ENCODE measurements at regions not wholly inside any gene's neighbourhood (a gene's known extent, or its start where the extent isn't known, plus 50 kb on each side); places are given as distances from the start of the nearest gene placed in this dataset.

DNA sequence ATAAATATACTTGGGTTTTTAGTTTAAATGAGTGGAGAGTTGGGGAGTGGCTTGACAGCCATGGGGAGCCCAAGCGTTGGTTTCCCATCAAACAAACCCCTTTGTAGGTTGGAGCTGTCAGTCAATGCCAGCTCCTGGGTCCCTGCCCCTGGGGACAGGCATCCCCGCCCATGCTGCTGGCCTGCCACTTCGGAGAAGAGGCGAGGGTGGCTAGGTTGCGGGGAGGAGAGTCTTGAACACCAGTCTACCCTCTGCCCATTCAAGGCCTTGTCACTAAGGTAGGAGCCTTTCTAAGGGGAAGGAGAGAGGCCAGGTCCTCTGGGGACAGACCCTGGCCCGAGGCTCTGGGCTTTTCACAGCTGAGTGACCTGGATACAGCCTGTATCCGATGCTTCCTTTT, 211.9 kb upstream of the CADM1 start:
- no peak for DNase-seq

DNA sequence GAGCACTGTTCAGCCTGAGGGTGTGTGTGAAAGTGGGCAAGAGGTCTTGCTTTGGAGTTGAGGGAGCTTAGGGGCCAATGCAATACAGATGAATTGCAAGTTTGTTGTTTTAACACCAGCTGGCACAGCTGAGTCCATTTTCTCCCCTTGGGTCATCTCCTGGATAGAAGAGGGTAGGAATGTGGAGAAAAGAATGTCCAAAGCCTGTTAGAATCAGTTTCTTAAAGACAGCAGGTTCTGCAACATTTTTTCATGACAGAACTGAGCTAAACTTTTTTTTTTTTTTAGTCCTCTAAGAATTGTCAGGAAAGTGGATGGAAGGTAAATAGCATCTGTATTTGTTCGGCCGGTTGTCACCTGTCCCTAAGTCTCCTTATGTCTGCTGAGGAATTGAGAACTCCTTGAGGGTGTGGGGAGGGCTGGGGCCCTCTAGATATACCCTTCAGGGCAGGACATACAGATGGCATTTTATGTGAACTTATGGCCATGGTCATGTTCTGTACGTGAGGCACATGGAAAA, 211.1 kb upstream of the CADM1 start:
- no peak for DNase-seq

DNA sequence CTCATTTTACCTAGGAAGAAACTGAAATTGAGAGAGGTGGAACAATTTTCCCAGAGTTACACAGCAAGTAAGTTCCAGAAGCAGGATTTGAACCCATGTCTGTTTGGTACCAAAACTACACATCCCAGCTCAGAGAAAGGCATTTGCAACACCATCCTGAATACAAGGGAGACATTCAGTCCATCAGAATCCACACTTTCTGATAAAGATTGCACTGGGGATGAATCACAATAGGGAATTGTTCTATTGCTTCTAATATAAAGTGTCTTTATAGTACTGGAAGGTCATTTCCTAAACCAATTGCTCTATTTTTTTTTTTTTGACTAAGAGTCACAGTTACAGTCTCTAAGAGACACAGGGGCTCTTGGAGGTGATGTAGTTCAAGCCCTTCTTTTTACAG, 208.1 kb upstream of the CADM1 start:
- DNase-seq = peak in 1 of 56 donors; percentile 9

GRCh38 chr11:115710980-115711379, 206.8 kb upstream of the CADM1 start:
- no peak for DNase-seq

GRCh38 chr11:115710426-115710825, 206.2 kb upstream of the CADM1 start:
- DNase-seq = no peak

GRCh38 chr11:115709297-115709696, 205.1 kb upstream of the CADM1 start:
- no peak for DNase-seq

GRCh38 chr11:115707180-115707905, 203.1 kb upstream of the CADM1 start:
- DNase-seq = no peak

- DNase-seq = no peak
Measured at GRCh38 chr11:115706626-115707135, 202.5 kb upstream of the CADM1 start.

- DNase-seq = no peak
Measured at GRCh38 chr11:115705200-115705599, 201.0 kb upstream of the CADM1 start.

DNA sequence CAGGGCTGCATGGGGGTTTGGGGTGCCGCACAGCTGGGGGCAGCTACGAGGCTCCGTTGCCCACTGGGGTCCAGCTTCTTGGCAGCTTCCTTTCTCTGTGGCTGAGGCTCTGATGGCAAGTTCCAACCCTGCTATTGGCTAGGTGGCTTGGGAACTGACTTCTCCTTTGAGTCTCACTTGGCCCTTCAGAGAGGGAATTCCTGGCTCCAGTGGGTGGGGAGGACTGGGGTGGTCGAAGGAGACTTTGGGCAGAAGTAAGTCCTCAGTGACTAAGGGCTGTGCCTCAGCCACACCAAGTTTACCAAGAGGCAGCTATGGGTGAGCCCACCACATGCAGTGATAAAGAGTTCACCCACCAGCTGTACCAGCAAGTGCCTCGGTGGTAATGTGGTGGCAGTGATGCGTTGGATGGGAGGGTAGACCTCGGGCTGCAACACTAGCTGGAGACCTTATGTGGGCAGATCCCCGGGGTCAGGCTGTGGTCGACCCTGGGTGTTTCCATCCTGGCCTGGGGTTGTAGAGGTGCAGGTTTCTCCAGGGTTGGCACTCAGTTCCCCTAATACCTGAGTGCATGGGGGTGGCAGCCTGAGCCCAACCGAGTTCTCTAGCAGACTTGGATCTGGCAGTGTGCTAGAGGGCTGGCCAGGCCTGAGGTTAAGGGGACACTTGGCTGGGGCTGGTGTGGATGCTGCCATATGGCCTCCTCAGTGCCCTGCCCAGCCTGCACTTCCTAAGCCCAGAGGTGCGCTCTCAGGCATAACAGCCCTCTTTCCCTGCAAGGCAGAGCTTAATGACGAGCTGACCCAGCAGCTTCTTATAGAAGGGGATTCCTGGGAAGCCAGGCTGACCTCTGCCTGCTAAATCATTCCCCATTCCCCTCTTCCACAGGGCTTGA, 197.0 kb upstream of the CADM1 start:
- peak in 2 of 56 donors; percentile 25 to 26 for DNase-seq

DNA sequence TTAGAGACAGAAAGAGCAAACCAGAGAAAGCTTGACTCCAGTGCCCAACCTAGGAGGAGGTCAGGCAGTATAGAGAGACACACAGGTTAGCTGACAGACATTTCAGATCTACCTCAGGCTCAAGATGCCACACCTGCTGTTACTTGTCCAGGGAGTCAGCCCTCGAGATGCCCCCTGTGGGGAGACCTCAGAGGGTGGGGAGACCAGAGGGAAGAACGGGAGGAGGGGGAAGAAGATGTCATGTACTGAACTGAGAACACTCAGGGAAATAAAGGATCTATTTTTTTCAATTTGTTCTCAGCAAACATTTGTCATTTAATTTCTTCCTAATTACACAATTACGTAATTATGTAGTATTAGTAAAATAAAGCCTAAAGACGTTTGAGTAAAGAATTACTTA, 196.3 kb upstream of the CADM1 start:
- no peak for DNase-seq

- peak in 12 of 56 donors; percentile 3 to 61 (median 29) for DNase-seq
Measured at GRCh38 chr11:115699733-115700132, 195.5 kb upstream of the CADM1 start.

GRCh38 chr11:115699326-115699725, 195.1 kb upstream of the CADM1 start:
- no peak for DNase-seq

- DNase-seq = no peak
Measured at GRCh38 chr11:115698243-115698642, 194.0 kb upstream of the CADM1 start.

GRCh38 chr11:115696563-115696962, 192.3 kb upstream of the CADM1 start:
- peak in 1 of 56 donors; percentile 24 for DNase-seq

DNA sequence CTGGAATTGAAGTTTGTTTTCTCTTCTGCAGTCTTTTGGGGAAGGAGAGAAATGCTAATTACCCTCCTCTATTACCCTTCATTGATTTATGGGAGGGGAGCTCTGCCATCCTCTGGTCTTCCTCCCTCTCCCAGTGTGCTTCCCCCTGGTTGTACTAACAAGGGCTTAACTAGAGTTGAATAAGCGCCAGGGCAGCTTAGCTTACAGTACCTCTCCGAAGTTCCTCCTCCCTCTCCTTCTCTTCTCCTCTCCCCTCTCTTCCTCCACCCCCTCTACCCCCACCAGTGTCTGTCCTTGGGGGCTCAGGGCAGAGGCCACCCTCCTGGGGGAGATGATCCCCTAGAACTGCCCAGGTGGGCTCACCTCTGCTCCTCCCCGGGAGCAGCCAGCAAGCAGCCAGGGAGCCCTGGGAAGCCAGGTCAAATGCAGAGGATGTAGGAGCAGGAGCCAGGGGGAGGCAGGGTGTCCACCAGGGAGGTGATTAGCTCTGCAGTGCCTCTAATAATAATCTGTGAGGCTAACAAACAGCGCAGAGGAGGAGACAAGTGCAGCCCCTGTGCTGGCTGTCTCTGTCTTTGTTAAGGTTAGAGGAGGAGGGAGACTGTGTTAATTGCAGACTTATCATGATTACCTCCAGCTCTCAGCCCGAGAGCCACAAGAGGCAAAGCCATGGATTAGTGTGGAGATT, 191.6 kb upstream of the CADM1 start:
- no peak for DNase-seq

DNA sequence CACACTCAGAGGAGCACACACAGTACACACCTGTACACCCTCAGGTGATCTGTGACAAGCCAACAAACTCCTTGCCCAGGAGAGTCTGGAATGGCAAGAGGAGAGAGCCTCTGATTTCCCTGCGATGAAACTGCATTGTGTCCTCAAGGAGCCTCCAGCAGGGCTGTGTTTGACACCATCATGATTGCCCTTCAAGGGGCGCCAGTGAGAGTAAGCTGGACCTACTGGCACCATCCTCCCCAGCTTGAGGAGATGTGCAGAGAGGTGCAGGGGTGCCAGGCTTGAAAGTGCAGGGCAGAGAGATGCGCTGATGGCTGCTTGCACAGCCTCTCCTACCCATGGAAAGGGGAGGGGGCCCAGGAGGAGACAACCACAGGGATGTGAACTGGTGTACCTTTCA, 188.8 kb upstream of the CADM1 start:
- DNase-seq = no peak

- DNase-seq = no peak
Measured at GRCh38 chr11:115691030-115691429, 186.8 kb upstream of the CADM1 start.

DNA sequence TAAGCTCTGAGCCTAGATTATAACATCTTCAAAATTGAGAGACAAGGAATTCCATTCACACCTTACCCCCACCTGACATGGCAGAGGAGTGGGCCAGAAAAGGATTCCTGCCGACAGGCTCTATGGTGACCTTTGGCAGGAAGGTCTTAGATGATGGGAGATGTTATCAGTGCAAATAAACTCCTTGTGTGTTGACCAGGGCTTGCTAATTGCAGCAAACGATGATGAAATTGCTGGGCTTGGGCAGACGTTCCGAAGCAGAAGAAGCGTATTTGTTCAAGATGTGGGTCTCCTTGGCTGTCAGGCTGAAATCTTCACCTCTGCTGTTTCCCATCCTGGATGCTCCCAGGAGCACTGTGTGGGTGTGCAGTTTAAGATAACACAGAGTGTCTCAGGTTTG, 183.7 kb upstream of the CADM1 start:
- DNase-seq = no peak

DNA sequence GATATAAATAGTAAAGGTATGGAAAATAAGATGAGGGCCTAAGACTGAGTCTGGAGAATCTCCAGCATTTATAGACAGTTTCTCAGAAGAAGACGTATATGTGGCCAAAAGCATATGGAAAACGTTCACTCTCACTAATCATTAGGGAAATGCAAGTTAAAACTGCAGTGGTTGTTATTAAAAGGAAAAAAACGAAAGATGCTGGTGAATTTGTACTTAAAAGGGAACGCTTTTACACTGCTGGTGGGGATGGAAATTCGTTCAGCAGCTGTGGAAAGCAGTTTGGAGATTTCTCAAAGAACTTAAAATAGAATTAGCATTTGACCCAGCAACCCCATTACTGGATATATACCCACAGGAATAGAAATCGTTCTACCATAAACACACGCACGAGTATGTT, 180.5 kb upstream of the CADM1 start:
- DNase-seq = no peak

GRCh38 chr11:115684135-115684534, 179.9 kb upstream of the CADM1 start:
- DNase-seq = no peak

DNA sequence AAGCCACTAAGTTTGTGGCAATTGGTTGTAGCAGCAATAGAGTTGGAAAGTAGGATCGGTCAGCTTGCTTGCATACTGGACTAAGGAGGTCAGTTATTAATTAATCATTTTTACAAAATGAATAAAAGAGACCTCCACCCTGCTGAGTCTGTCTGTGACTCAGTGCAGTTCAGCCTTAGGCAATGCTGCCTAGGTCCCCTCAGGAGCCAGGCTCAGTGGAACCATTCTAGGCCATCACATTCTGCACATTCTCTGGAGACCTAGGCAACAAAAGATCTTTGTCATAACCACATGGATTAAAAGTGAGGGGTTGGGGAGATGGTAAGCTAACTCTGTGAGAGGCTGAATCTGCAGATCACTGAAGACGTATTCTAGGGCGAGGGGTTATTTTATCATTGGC, 178.7 kb upstream of the CADM1 start:
- no peak for DNase-seq
